HEK293 (cell line): ENCODE measurements at regions not wholly inside any gene's neighbourhood (a gene's known extent, or its start where the extent isn't known, plus 50 kb on each side); places are given as distances from the start of the nearest gene placed in this dataset.
"Not testable (repeated sequence)": the region's sequence is repeated elsewhere in the genome, so short reads cannot be mapped to it uniquely, and the experiment has no call there.

Source experiments
- CTCF ChIP-seq: fragments of 450-650 bp; formaldehyde crosslinking; IDR thresholded peaks from 2 replicates; pipeline ENCODE4 v1.5.1; 2016; ENCODE audit warnings: missing biosample characterization, missing genetic modification characterization
- KLF1 ChIP-seq: fragments of 450-650 bp; formaldehyde crosslinking; IDR thresholded peaks from 2 replicates; pipeline ENCODE4 v1.5.1; 2016; ENCODE audit warnings: missing biosample characterization, missing genetic modification characterization
- SCRT2 ChIP-seq: fragments of 450-650 bp; formaldehyde crosslinking; IDR thresholded peaks from 2 replicates; pipeline ENCODE4 v1.5.1; 2016; ENCODE audit warnings: missing biosample characterization, missing genetic modification characterization
- TCF7L2 ChIP-seq: IDR thresholded peaks from 2 replicates; pipeline ENCODE4 v1.6.1; 2011; ENCODE audit warnings: low read depth, mild to moderate bottlenecking, inconsistent platforms, low read length, moderate library complexity, borderline replicate concordance
- ZFP3 ChIP-seq: fragments of 450-650 bp; formaldehyde crosslinking; IDR thresholded peaks from 2 replicates; pipeline ENCODE4 v1.5.1; 2016; ENCODE audit warnings: low read depth, missing biosample characterization, missing genetic modification characterization
- ZNF138 ChIP-seq: fragments of 450-650 bp; formaldehyde crosslinking; IDR thresholded peaks from 2 replicates; pipeline ENCODE4 v1.5.1; 2016; ENCODE audit warnings: missing biosample characterization, missing genetic modification characterization, borderline replicate concordance
- ZNF221 ChIP-seq: fragments of 450-650 bp; formaldehyde crosslinking; IDR thresholded peaks from 2 replicates; pipeline ENCODE4 v1.5.1; 2017; ENCODE audit warnings: missing biosample characterization, missing genetic modification characterization, borderline replicate concordance
- ZNF239 ChIP-seq: fragments of 450-650 bp; formaldehyde crosslinking; IDR thresholded peaks from 2 replicates; pipeline ENCODE4 v1.5.1; 2016; ENCODE audit warnings: missing biosample characterization, missing genetic modification characterization
- ZNF639 ChIP-seq: fragments of 450-650 bp; formaldehyde crosslinking; IDR thresholded peaks from 2 replicates; pipeline ENCODE4 v1.5.1; 2016; ENCODE audit warnings: missing biosample characterization, missing genetic modification characterization

GRCh38 chr3:26514445-26515029, 108.0 kb upstream of the LRRC3B start:
- not testable (repeated sequence) for TF ChIP-seq KLF1 (tag by site-specific recombination); ZNF221 (tag by site-specific recombination); TCF7L2; CTCF; ZFP3 (tag by site-specific recombination); SCRT2; ZNF239 (tag by site-specific recombination); ZNF639 (tag by site-specific recombination); ZNF138 (tag by site-specific recombination)
